Central memory CD8-positive, alpha-beta T cell (primary cell): ENCODE measurements at regions not wholly inside any gene's neighbourhood (a gene's known extent, or its start where the extent isn't known, plus 50 kb on each side); places are given as distances from the start of the nearest gene placed in this dataset.

Experiments
- ATAC-seq: fragments of 150-1000 bp; cut with Tn5 transposase; replicated peaks from 2 replicates; pipeline ENCODE4 v1.10.0; 2022; ENCODE audit warnings: mild to moderate bottlenecking, moderate FRiP score, moderate number of reproducible peaks; ENCODE audit not compliant: poor library complexity, severe bottlenecking; ENCODE audit errors: extremely low read depth
- DNase-seq, 2 donors: peaks; one replicate each; pipeline ENCODE4 v3.0.0; 2021; ENCODE audit warnings: low spot score in 2 of 2
- H3K27ac Mint-ChIP-seq: one replicate; pipeline ENCODE4 v1.8.0; 2022; ENCODE audit warnings: low read depth, mild to moderate bottlenecking, moderate library complexity, mixed read lengths
- H3K27me3 Mint-ChIP-seq: one replicate; pipeline ENCODE4 v1.8.0; 2022; ENCODE audit warnings: mixed read lengths
- H3K36me3 Mint-ChIP-seq: one replicate; pipeline ENCODE4 v1.8.0; 2022; ENCODE audit warnings: mild to moderate bottlenecking, moderate library complexity, mixed read lengths; ENCODE audit not compliant: insufficient read depth
- H3K4me1 Mint-ChIP-seq: one replicate; pipeline ENCODE4 v1.8.0; 2022; ENCODE audit warnings: mixed read lengths
- H3K4me3 Mint-ChIP-seq: one replicate; pipeline ENCODE4 v1.8.0; 2022; ENCODE audit warnings: mild to moderate bottlenecking, moderate library complexity, mixed read lengths
- H3K9me3 Mint-ChIP-seq: one replicate; pipeline ENCODE4 v1.8.0; 2022; ENCODE audit warnings: mixed read lengths

DNA sequence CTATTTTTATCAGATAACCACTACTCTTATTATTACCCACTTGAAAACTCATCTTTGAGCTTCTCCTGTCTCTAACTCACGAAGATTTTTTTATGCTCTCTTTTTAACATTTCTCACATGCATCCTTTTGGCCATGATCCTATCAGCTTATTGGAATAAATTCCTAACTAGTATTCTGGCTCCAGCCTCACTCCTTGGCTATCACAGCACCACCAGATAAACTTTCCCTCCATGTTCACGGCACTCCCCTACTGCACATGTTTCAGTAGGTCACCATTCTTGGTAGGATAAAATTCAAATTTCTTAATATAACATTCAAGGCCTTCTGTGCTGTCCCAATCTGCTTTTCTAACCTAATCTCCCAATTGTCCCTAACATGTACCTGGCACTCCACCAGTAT is 186.6 kb upstream of the UBASH3B start:
- Mint-ChIP-seq H3K4me3 (no peak overlapping the region), H3K27ac (no peak overlapping the region), H3K27me3 (peaks cover 24% of the 10 kb centered on the region), H3K36me3 (no peaks in the 10 kb centered on the region), H3K4me1 (no peaks in the 10 kb centered on the region), H3K9me3 (no peaks in the 10 kb centered on the region)
- ATAC-seq (no peak), DNase-seq (no peak)

DNA sequence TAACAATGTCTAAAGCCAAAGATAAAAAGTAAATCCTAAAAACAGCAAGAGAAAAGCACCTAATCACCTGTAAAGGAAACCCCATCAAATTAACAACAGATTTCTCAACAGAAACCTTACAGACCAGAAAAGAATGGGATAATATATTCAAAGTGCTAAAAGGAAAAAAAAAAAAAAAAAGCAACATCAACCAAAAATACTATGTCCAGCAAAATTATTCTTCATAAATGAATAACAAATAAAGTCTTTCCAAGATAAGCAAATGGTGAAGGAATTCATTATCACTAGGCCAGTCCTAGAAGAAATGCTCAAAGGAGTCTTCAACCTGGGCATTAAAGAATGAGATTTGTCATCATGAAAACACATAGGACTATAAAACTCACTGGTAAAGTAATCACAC is 192.0 kb upstream of the UBASH3B start:
- no peak overlapping the region for H3K27ac Mint-ChIP-seq

DNA sequence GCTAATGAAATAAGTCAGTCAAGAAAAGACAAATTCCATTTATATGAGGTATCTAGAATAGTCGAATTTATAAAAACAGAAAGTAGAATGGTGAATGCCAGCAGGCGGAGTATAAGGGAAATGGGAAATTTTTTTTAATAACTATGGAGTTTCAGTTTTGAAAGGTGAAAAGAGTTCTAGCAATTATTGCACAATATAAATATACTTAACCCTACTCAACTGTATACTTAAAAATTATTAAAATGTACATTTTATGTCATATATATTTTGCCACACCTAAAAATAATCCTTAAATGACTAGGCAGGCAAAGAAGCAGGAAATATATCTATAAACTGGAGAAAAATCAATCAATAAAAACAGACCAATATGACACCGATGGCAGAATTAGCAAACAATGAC is 196.5 kb upstream of the UBASH3B start:
- Mint-ChIP-seq H3K27ac (no peak overlapping the region), H3K36me3 (no peaks in the 10 kb centered on the region), H3K4me1 (no peaks in the 10 kb centered on the region), H3K27me3 (peaks cover 9% of the 10 kb centered on the region), H3K9me3 (peaks cover 6% of the 10 kb centered on the region), H3K4me3 (no peak overlapping the region)
- ATAC-seq (no peak), DNase-seq (no peak)

More for the DNA sequence above, 192.0 kb upstream of the UBASH3B start:
- Mint-ChIP-seq H3K9me3 (no peaks in the 10 kb centered on the region), H3K4me1 (no peaks in the 10 kb centered on the region), H3K36me3 (no peaks in the 10 kb centered on the region), H3K27me3 (peaks cover 24% of the 10 kb centered on the region), H3K4me3 (no peak overlapping the region)
- no peak for ATAC-seq
- DNase-seq: no peak

DNA sequence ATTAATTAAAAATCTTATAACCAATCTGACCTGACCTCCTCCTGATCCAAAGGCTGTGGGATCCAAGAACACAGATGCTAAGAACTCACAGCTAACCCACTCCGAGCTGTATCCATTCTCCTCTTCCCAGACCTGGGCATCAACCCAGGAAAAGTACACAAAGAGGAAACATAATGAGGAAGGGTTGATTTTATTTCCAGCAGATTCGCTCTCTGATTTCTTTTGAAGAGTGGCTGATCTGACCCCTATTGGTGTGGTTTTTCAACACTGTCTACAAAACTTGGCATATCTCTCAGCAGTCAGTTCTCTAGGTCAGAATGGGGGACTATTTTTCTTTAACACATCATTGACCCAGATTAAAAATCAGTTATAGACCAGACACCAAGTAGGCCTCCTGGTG is 201.9 kb upstream of the UBASH3B start:
- no peak for DNase-seq
- no peak for ATAC-seq

DNA sequence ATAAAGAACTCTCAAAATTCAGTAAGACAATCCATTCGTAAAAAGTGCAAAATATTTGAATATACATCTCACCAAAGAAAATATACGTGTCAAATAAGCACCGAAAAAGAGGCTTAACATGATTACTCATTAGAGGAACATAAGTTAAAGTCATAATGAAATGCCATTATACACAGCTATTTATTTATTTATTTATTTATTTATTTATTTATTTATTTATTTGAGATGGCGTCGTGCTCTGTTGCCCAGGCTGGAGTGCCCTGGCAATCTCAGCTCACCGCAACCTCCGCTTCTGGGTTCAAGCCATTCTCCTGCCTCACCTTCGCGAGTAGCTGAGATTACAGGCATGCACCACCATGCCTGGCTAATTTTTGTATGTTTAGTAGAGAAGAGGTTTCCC is 203.6 kb upstream of the UBASH3B start:
- H3K36me3 Mint-ChIP-seq: no peaks in the 10 kb centered on the region
- ATAC-seq: no peak

More for the DNA sequence above, 201.9 kb upstream of the UBASH3B start:
- H3K4me1 Mint-ChIP-seq: no peaks in the 10 kb centered on the region
- H3K27me3 Mint-ChIP-seq: peaks cover 9% of the 10 kb centered on the region
- H3K36me3 Mint-ChIP-seq: no peaks in the 10 kb centered on the region
- no peak overlapping the region for H3K27ac Mint-ChIP-seq
- H3K9me3 Mint-ChIP-seq: peaks cover 6% of the 10 kb centered on the region
- H3K4me3 Mint-ChIP-seq: no peak overlapping the region

DNA sequence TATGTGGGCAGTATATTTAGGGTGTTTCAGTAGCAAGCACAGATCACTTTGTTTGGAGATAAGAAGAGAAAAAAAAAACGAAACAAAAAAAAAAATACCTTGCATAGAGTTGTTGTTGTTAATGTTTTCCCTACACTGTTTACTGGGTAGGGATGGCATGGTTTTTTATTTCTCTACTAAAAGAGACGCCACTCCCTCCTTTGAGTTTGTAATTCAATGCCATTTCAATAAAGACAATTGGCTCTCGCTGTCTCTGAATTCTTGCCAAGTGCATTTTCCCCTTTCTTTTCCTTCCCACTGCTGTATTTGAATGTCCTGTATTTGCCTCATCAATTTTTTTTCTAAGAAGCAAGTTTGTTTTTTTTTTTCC is 213.9 kb upstream of the UBASH3B start:
- no peaks in the 10 kb centered on the region for H3K9me3 Mint-ChIP-seq
- H3K4me1 Mint-ChIP-seq: no peaks in the 10 kb centered on the region
- H3K27me3 Mint-ChIP-seq: peaks cover 18% of the 10 kb centered on the region
- no peak overlapping the region for H3K4me3 Mint-ChIP-seq
- H3K27ac Mint-ChIP-seq: no peak overlapping the region
- H3K36me3 Mint-ChIP-seq: no peaks in the 10 kb centered on the region
- ATAC-seq: no peak
- DNase-seq: no peak

More for the DNA sequence above, 203.6 kb upstream of the UBASH3B start:
- Mint-ChIP-seq H3K27ac (no peak overlapping the region), H3K9me3 (peaks cover 4% of the 10 kb centered on the region), H3K4me3 (no peak overlapping the region), H3K4me1 (no peaks in the 10 kb centered on the region), H3K27me3 (peaks cover 11% of the 10 kb centered on the region)
- DNase-seq: no peak

DNA sequence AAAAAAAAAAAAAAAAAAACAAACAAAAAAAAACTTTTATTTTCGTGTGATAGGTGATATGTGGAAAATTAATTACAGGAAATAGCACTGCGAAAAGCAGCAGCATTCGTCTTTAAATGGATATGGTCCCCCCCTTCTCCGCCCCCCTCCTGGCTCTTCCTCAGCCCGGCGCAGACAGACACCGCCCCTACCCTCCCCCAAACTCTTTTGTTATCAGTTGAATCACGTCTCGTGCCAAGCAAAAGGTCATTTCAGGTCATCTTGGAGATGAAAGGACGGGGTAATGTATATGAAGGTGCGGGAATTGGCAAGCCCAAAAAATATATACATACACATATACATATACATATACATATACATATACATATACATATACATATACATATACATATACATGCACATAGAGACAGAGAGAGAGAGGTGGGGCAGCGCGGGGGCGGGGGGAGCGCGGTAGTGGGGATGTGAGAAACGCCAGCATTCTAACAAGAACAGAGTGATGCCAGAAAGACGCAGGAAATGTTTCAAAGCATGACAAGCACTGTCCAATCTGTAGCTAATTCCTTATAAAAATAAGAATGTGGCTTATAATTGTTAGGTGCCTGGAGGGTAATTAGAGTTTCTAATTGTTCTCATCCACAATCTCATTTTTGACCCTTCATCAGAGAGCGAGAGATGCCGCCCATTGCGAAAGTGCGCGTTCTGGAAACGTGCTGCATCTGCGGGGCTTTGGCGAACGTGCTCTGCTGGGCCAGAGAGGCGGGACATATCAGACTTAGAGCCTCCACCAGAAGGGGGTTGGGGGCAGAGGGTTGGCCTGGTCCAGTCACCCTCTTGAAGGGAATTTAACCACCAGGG is 214.5 kb upstream of the UBASH3B start:
- no peak overlapping the region for H3K27ac Mint-ChIP-seq
- H3K4me1 Mint-ChIP-seq: no peaks in the 10 kb centered on the region
- ATAC-seq: no peak
- DNase-seq: no peak
- H3K27me3 Mint-ChIP-seq: peaks cover 14% of the 10 kb centered on the region
- no peaks in the 10 kb centered on the region for H3K9me3 Mint-ChIP-seq
- H3K4me3 Mint-ChIP-seq: no peak overlapping the region
- H3K36me3 Mint-ChIP-seq: no peaks in the 10 kb centered on the region

DNA sequence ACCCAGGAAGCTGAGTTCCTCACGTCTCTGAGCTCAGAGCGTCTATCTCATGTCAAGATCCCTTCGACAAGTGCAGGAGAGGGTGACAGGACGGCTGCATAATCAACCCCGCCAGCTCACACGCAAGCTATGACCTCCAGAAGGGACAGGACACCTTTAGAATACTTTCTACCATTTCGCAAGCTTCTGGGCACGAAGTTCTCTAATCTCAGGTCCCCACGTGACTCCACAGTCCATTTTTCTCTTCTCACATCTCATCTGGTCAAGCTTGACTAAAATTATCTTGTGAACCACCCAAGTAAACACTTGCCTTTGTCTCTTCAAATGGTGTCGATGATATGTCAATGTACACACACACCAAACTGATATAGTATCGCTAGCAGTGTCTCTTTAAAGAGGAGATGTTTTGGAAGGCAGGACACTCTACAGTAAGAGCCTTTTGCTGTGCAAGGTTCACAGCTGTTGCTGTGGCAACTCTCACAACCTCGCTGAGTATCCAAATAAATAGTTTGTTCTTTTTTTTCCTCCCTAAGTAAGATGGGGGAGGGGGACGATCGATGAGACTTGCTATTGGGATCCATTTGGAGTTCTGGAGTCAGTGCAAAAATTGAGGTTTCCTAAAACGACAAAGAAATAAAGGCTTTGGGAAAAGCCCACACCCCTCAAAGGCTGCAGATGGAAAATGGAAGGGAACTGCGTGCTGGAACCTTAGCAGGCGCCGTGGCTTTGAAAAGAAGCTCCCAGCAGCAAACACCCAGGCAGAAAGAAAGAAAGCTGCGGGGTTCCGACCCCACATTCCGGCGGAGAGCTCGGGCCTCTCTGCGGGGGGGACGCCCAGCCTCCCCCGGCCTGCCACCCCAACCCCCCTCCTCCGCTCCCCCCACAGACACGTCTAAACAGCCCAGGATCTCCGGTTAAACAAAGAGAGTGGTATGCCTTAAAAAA is 215.4 kb upstream of the UBASH3B start:
- ATAC-seq: no peak
- H3K9me3 Mint-ChIP-seq: no peaks in the 10 kb centered on the region
- H3K27me3 Mint-ChIP-seq: peaks cover 12% of the 10 kb centered on the region
- DNase-seq: no peak
- H3K36me3 Mint-ChIP-seq: no peaks in the 10 kb centered on the region
- no peak overlapping the region for H3K27ac Mint-ChIP-seq
- no peaks in the 10 kb centered on the region for H3K4me1 Mint-ChIP-seq
- no peak overlapping the region for H3K4me3 Mint-ChIP-seq

DNA sequence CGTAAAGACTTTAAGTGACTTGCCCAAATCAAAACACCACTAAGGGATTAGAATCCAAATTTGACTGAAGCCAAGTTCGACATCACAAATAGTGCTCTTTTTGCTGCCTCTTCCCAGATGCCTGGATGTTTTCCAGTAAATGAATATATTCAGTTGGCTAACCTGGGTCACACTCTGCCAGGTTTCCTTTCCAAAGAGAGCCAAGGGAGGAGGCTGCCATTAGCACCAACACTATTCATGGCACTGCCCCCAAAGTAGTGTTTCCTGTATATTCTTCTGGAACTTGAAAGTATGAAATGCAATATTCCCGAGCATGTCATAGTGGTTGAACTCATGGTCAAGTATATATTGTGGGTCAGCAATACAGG is 219.3 kb upstream of the UBASH3B start:
- Mint-ChIP-seq H3K9me3 (no peaks in the 10 kb centered on the region), H3K27me3 (peaks cover 9% of the 10 kb centered on the region), H3K4me3 (no peak overlapping the region), H3K27ac (no peak overlapping the region), H3K36me3 (no peaks in the 10 kb centered on the region), H3K4me1 (no peaks in the 10 kb centered on the region)
- DNase-seq (no peak), ATAC-seq (no peak)

DNA sequence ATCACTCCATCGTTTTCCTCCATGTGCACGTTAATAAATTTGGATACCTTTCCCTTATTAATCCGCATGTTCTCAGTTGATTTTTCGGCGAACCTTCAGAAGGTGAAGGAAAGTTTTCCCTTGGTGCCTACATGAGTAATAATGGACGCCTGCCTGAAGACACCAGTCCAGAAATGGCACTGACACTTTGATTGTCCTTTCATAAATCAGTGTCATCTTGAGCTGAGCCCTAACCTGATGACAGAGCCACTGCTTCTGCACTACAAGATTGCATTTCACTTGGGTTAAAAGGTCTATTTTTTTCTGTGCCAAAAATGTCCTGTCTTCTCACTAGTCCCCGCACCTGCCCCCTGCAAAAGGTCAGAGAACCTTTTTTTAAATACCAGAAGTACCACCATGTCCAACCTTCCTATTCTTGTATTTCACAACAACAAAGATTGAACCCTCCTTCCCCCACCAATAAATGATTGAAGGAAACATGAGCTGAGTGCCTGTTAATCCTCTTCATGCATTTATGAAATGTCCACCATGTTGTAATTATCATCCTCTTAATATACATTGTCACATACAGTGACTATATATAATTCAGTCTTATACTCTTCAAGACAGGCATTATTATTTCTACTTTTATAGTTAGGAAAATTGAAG is 219.9 kb upstream of the UBASH3B start:
- Mint-ChIP-seq H3K27ac (no peak overlapping the region), H3K4me3 (no peak overlapping the region), H3K9me3 (no peaks in the 10 kb centered on the region), H3K27me3 (peaks cover 9% of the 10 kb centered on the region), H3K36me3 (no peaks in the 10 kb centered on the region), H3K4me1 (no peaks in the 10 kb centered on the region)
- DNase-seq: no peak
- ATAC-seq: no peak

DNA sequence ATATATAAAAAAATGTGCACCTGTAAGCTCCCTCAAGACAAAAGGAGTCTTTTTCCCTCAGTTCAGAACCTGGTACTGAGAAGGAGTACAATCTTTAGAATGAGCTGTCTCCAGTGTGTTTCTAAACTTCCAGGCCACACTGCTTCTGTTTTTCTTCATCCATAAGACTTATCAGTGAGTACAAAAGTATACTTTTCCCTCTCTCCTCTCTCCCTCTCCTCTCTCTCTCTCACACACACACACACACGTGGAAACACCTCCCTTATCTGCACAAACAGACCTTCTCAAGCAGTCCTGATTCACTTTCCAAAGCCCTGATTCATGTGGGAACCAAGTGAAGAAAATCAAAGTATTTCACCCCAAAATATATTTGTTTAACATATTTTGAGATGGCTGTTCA is 220.7 kb upstream of the UBASH3B start:
- Mint-ChIP-seq H3K4me1 (no peaks in the 10 kb centered on the region), H3K36me3 (no peaks in the 10 kb centered on the region), H3K27me3 (peaks cover 9% of the 10 kb centered on the region), H3K9me3 (no peaks in the 10 kb centered on the region), H3K4me3 (no peak overlapping the region), H3K27ac (no peak overlapping the region)
- no peak for ATAC-seq
- DNase-seq: no peak

DNA sequence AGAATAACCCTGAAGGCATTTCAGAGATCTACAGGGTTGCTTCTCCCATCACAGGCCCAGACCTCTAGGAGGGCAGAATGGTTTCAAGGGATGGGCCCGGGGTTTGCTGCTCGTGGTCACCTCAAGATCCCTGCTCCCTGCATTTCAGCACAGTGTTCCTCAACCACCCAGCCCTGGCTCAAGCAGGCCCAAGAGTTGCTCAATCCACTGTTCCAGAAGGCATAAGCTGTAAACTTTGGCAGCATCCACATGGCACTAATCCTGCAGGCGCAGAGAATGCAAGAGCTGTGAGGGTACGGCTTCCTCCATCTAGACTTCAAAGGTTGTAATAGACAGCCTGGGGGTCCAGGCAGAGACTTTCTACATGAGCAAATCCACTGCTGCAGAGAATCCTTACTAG is 225.0 kb upstream of the UBASH3B start:
- ATAC-seq: no peak
- no peak for DNase-seq
- Mint-ChIP-seq H3K9me3 (no peaks in the 10 kb centered on the region), H3K4me1 (no peaks in the 10 kb centered on the region), H3K27me3 (peaks cover 15% of the 10 kb centered on the region), H3K27ac (no peak overlapping the region), H3K36me3 (no peaks in the 10 kb centered on the region), H3K4me3 (no peak overlapping the region)
